GM12878 (cell line): ENCODE measurements at regions not wholly inside any gene's neighbourhood (a gene's known extent, or its start where the extent isn't known, plus 50 kb on each side); places are given as distances from the start of the nearest gene placed in this dataset.

Source experiments
- ATAC-seq: fragments of 200-7000 bp; cut with Tn5 transposase; 3 replicates; pipeline ENCODE4 v1.9.1; 2020; ENCODE audit warnings: mild to moderate bottlenecking, moderate library complexity
- BruUV-seq: library from RNA; stranded (reverse); fragments of 400-500 nt; replicated peaks from 2 replicates; lab custom pipeline; 2021; lab: Mats Ljungman, UMichigan
- CTCF ChIA-PET: fragments of 300-600 bp; sonication (Branson Sonifier 250); formaldehyde crosslinking; extraction: SDS; loops from one replicate; lab custom pipeline; 2021; ENCODE audit warnings: inconsistent platforms; lab: Yijun Ruan, JAX
- POLR2A ChIA-PET: fragments of 350-600 bp; formaldehyde crosslinking; extraction: SDS; loops from one replicate; lab custom pipeline; 2021; ENCODE audit warnings: inconsistent platforms; lab: Charles Lee
- RAD21 ChIA-PET: fragments of 300-600 bp; sonication (Branson Sonifier 250); formaldehyde crosslinking; loops from one replicate; lab custom pipeline; 2023; ENCODE audit warnings: antibody characterized with exemption; ENCODE audit not compliant: unreplicated experiment; lab: Charles Lee
- SMC1A ChIA-PET: fragments of 300-600 bp; sonication (Branson Sonifier 250); formaldehyde crosslinking; loops from one replicate; lab custom pipeline; 2023; ENCODE audit not compliant: unreplicated experiment, uncharacterized antibody; lab: Charles Lee
- DNase-seq: peaks from one replicate; pipeline ENCODE4 v3.0.0-alpha.2; 2011; ENCODE audit warnings: low read depth, low spot score
- FAIRE-seq: peaks from 3 replicates; lab custom pipeline; 2011; peaks lifted over from hg19 to GRCh38; lab: Jason Lieb, UNC
- H2AFZ ChIP-seq: 2 replicates; pipeline ENCODE4 v1.6.0; 2011; ENCODE audit warnings: low read depth, low read length, control low read depth; ENCODE audit not compliant: control insufficient read depth
- H3K27ac ChIP-seq: 2 replicates; pipeline ENCODE4 v1.5.1; 2011; ENCODE audit warnings: control low read depth; ENCODE audit not compliant: control insufficient read depth, insufficient read depth
- H3K27me3 ChIP-seq, 2 experiments: replicated peaks in 1 of 2; 2 replicates each; pipeline versions ENCODE4 v1.6.0 to v1.6.1; 2011; ENCODE audit warnings: low read length in 1 of 2; ENCODE audit not compliant: control insufficient read depth in 2 of 2, insufficient read depth in 2 of 2
- H3K36me3 ChIP-seq, 2 experiments: 2 replicates each; pipeline ENCODE4 v1.5.1; 2011; ENCODE audit warnings: low read length in 1 of 2; ENCODE audit not compliant: control insufficient read depth in 2 of 2, insufficient read depth in 2 of 2
- H3K4me1 ChIP-seq: 2 replicates; pipeline ENCODE4 v1.6.1; 2011; ENCODE audit warnings: mild to moderate bottlenecking, low read length, moderate library complexity, mixed read lengths; ENCODE audit not compliant: control insufficient read depth, insufficient read depth
- H3K4me2 ChIP-seq: 2 replicates; pipeline ENCODE4 v1.6.0; 2011; ENCODE audit warnings: control low read depth; ENCODE audit not compliant: control insufficient read depth, insufficient read depth
- H3K4me3 ChIP-seq: fragments of 200-600 bp; sonication (generic); 2 replicates; pipeline ENCODE4 v1.5.1; 2016
- H3K79me2 ChIP-seq: 2 replicates; pipeline ENCODE4 v1.6.0; 2011; ENCODE audit warnings: low read length; ENCODE audit not compliant: control insufficient read depth, insufficient read depth
- H3K9ac ChIP-seq: 2 replicates; pipeline ENCODE4 v1.8.0; 2011; ENCODE audit warnings: low read length, control low read depth, mixed read lengths; ENCODE audit not compliant: control insufficient read depth, insufficient read depth
- H3K9me3 ChIP-seq: replicated peaks from 3 replicates; pipeline ENCODE4 v1.5.1; 2011; ENCODE audit warnings: mild to moderate bottlenecking, low read length; ENCODE audit not compliant: control insufficient read depth, insufficient read depth
- H4K20me1 ChIP-seq: 2 replicates; pipeline ENCODE4 v1.6.0; 2011; ENCODE audit not compliant: control insufficient read depth, insufficient read depth
- BHLHE40 ChIP-seq, 2 experiments: fragments of 450-650 bp in 1 of 2; IDR thresholded peaks; 2 replicates each; pipeline ENCODE4 v1.6.1; 2011 to 2017; ENCODE audit warnings: low read depth in 2 of 2, borderline replicate concordance in 1 of 2, improper control_type of control experiment in 1 of 2, low read length in 1 of 2, mild to moderate bottlenecking in 1 of 2
- EP300 ChIP-seq, 2 experiments: fragments of 150-350 bp in 1 of 2; IDR thresholded peaks; 2 replicates each; pipeline ENCODE4 v1.6.1; 2011 to 2012; ENCODE audit warnings: low read depth in 2 of 2, low read length in 2 of 2, borderline replicate concordance in 1 of 2, improper control_type of control experiment in 1 of 2, inconsistent platforms in 1 of 2; ENCODE audit not compliant: control insufficient read depth in 1 of 2
- IKZF1 ChIP-seq: fragments of 450-650 bp; conservative IDR thresholded peaks from 2 replicates; pipeline ENCODE4 v1.6.1; 2017; ENCODE audit warnings: antibody characterized with exemption, mild to moderate bottlenecking
- KLF5 ChIP-seq: fragments of 450-650 bp; IDR thresholded peaks from 2 replicates; pipeline ENCODE4 v1.6.1; 2014; ENCODE audit warnings: mild to moderate bottlenecking; ENCODE audit not compliant: partially characterized antibody
- NFYA ChIP-seq: IDR thresholded peaks from 2 replicates; pipeline ENCODE4 v1.6.1; 2011; ENCODE audit warnings: low read depth, mild to moderate bottlenecking, low read length, improper control_type of control experiment, borderline replicate concordance
- SIX5 ChIP-seq: IDR thresholded peaks from 2 replicates; pipeline ENCODE4 v1.6.1; 2011; ENCODE audit warnings: mild to moderate bottlenecking, low read depth, low read length, moderate library complexity; ENCODE audit not compliant: severe bottlenecking
- ZBTB33 ChIP-seq: fragments of 450-650 bp; IDR thresholded peaks from 2 replicates; pipeline ENCODE4 v1.6.1; 2017; ENCODE audit warnings: mild to moderate bottlenecking
- WGBS: methylation state at CpG from one replicate; pipeline ENCODE4 v1.1.6; 2016; ENCODE audit warnings: low lambda C conversion rate; ENCODE audit not compliant: insufficient replicate concordance, insufficient coverage; ENCODE audit errors: missing lambda C conversion rate; 5-methylcytosine and 5-hydroxymethylcytosine counted together
- in situ Hi-C: fragments of 300-500 bp; cut with MboI; formaldehyde crosslinking; loops from 9 replicates; pipeline ENCODE4 v1.14.3; 2018; ENCODE audit warnings: mixed read lengths
- intact Hi-C: fragments of 100-400 bp; cut with micrococcal nuclease; formaldehyde crosslinking; loops from one replicate; pipeline ENCODE4 v1.14.2; 2022; ENCODE audit not compliant: unreplicated experiment
- TF ChIP-seq, protein P1 (sequence below): IDR thresholded peaks from 2 replicates; pipeline ENCODE4 v1.6.1; 2011; ENCODE audit warnings: borderline replicate concordance, low read depth, mild to moderate bottlenecking, moderate library complexity, mixed read lengths, low read length; ENCODE audit not compliant: insufficient read depth; ENCODE audit errors: extremely low read length

DNA sequence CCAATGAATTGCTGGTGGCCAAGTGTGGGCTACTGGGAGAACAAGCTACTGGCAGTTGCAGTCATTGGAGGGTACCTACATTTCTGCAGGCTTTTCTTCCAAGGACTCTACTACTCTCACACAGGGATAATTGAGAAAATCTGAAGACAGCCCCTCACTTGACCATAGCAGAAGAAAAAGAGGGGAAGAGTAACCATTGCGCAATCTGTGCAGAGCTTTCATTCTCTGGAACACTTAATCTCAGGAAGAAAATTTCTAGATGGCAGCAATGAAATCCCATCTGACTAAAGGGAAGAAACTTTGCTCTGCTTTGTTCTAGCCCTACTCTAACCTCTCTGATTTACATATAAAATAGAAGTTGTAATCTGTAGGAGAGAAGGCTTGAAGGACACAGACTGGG lies 1239.6 kb upstream of the SORCS1 start (continued):
- TF ChIP-seq, protein P1, sequence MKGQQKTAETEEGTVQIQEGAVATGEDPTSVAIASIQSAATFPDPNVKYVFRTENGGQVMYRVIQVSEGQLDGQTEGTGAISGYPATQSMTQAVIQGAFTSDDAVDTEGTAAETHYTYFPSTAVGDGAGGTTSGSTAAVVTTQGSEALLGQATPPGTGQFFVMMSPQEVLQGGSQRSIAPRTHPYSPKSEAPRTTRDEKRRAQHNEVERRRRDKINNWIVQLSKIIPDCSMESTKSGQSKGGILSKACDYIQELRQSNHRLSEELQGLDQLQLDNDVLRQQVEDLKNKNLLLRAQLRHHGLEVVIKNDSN: no peak

DNA sequence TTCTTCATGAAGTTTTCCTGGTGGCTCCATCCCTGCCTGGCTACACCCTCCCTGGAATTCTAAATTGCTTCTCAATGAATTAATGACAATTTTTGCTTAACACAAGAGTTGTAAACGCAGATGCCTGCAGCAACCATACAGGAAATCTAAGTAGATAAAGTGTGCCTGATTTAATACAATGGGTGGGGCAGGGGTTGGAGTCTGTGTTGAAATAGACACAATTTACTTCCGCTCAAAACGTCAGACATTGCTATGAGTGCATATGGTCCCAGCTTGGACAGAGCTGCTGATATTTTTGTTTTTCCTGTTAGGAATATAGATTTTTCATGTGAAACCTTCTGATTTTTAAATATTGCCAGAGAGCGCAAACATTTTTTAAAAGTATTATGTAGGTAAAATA lies 1235.0 kb upstream of the SORCS1 start:
- TF ChIP-seq KLF5: no peak
- no peak for TF ChIP-seq EP300 (IDR thresholded peaks at IDR 0.05; ENCODE audit: borderline replicate concordance in 1 of 2, control insufficient read depth in 1 of 2, low read depth in 2 of 2, low read length in 2 of 2)
- TF ChIP-seq IKZF1: no peak
- TF ChIP-seq ZBTB33: no peak
- no peak for TF ChIP-seq BHLHE40 (IDR thresholded peaks at IDR 0.05; ENCODE audit: borderline replicate concordance in 1 of 2, low read depth in 2 of 2, low read length in 1 of 2)
- TF ChIP-seq NFYA: no peak
- no peak for TF ChIP-seq SIX5
- Histone ChIP-seq H3K79me2 (no peaks in the 10 kb centered on the region), H3K4me2 (no peak overlapping the region), H3K4me1 (no peaks in the 10 kb centered on the region), H2AFZ (no peak overlapping the region), H3K4me3 (no peak overlapping the region), H3K36me3 (no peaks in the 10 kb centered on the region), H3K27ac (no peak overlapping the region), H4K20me1 (no peaks in the 10 kb centered on the region), H3K9me3 (no peaks in the 10 kb centered on the region), H3K9ac (no peak overlapping the region), H3K27me3 (no peaks in the 10 kb centered on the region)
- ChIA-PET RAD21 (no interaction called here), POLR2A (no interaction called here), CTCF (no interaction called here), SMC1A (no interaction called here)
- no peak for FAIRE-seq
- in situ Hi-C loops: no loop called here
- no peak for DNase-seq
- no TSS peak for BruUV-seq
- intact Hi-C loops: no loop called here
- no peak for ATAC-seq
- WGBS: 56% methylated on average over 4 of the region's 4 CpGs
